Panc1 (cell line): ENCODE measurements at regions not wholly inside any gene's neighbourhood (a gene's known extent, or its start where the extent isn't known, plus 50 kb on each side); places are given as distances from the start of the nearest gene placed in this dataset.

ENCODE experiments used
- ATAC-seq: fragments of 200-7000 bp; cut with Tn5 transposase; 2 replicates; pipeline ENCODE4 v1.9.1; 2020; ENCODE audit warnings: mild to moderate bottlenecking, moderate library complexity
- BruUV-seq: library from RNA; stranded (reverse); fragments of 400-500 nt; replicated peaks from 2 replicates; lab custom pipeline; 2021; lab: Mats Ljungman, UMichigan
- CTCF ChIA-PET: fragments of 300-600 bp; sonication (Branson Sonifier 250); formaldehyde crosslinking; loops from one replicate; lab custom pipeline; 2022; ENCODE audit warnings: antibody characterized with exemption; lab: Charles Lee
- POLR2A ChIA-PET: fragments of 300-600 bp; sonication (Branson Sonifier 250); formaldehyde crosslinking; loops from one replicate; lab custom pipeline; 2022; ENCODE audit warnings: antibody characterized with exemption; lab: Charles Lee
- DNase-seq: peaks from one replicate; pipeline ENCODE4 v3.0.0-alpha.2; 2010; ENCODE audit warnings: low read depth, low spot score
- H3K27ac ChIP-seq: 2 replicates; pipeline ENCODE4 v1.5.1; 2011; ENCODE audit warnings: mild to moderate bottlenecking, low read length, inconsistent platforms
- H3K27me3 ChIP-seq: fragments of 200-500 bp; sonication (Bioruptor generic); 2 replicates; pipeline ENCODE4 v1.6.0; 2014; ENCODE audit warnings: low read length, inconsistent platforms; ENCODE audit not compliant: control insufficient read depth, insufficient read depth
- H3K36me3 ChIP-seq: fragments of 200-500 bp; sonication (Bioruptor generic); 2 replicates; pipeline ENCODE4 v1.5.1; 2014; ENCODE audit warnings: inconsistent platforms, mild to moderate bottlenecking, low read length, moderate library complexity; ENCODE audit not compliant: control insufficient read depth, insufficient read depth
- H3K4me1 ChIP-seq: 2 replicates; pipeline ENCODE4 v1.5.1; 2011; ENCODE audit warnings: inconsistent platforms, mild to moderate bottlenecking, low read length, moderate library complexity; ENCODE audit not compliant: control insufficient read depth, insufficient read depth
- H3K4me3 ChIP-seq, 2 experiments: 2 replicates each; pipeline ENCODE4 v1.5.1; 2011 to 2012; ENCODE audit warnings: low read depth in 2 of 2, low read length in 2 of 2, mild to moderate bottlenecking in 2 of 2, inconsistent platforms in 1 of 2, moderate library complexity in 1 of 2
- H3K9me3 ChIP-seq: fragments of 200-500 bp; sonication (Bioruptor generic); 2 replicates; pipeline ENCODE4 v1.5.1; 2014; ENCODE audit warnings: low read depth, mild to moderate bottlenecking, inconsistent platforms, low read length, moderate library complexity; ENCODE audit not compliant: control insufficient read depth, insufficient read depth
- POLR2AphosphoS5 ChIP-seq: IDR thresholded peaks from 2 replicates; pipeline ENCODE4 v1.6.1; 2012; ENCODE audit warnings: mild to moderate bottlenecking, low read depth, low read length, moderate library complexity
- SIN3A ChIP-seq: IDR thresholded peaks from 2 replicates; pipeline ENCODE4 v1.6.1; 2012; ENCODE audit warnings: low read depth, mild to moderate bottlenecking, low read length, moderate library complexity, borderline replicate concordance; ENCODE audit not compliant: insufficient read depth
- TCF7L2 ChIP-seq: IDR thresholded peaks from 2 replicates; pipeline ENCODE4 v1.6.1; 2011; ENCODE audit warnings: mild to moderate bottlenecking, low read depth, low read length, inconsistent platforms
- in situ Hi-C: cut with HindIII; loops from 2 replicates; pipeline ENCODE4 v1.10.0; 2016; ENCODE audit warnings: low sequenced_read_pairs, low pct_unique_long_range_greater_than_20kb
- intact Hi-C: fragments of 100-400 bp; cut with micrococcal nuclease; formaldehyde crosslinking; loops from one replicate; pipeline ENCODE4 v1.10.0; 2022; ENCODE audit not compliant: unreplicated experiment
- TF ChIP-seq, protein P1 (sequence below), 2 experiments: IDR thresholded peaks; 2 replicates each; pipeline ENCODE4 v1.6.1; 2011 to 2012; ENCODE audit warnings: low read depth in 2 of 2, control low read depth in 1 of 2, low read length in 1 of 2, mild to moderate bottlenecking in 1 of 2, moderate library complexity in 1 of 2; ENCODE audit not compliant: insufficient read depth in 1 of 2
- TF ChIP-seq, protein P2 (sequence below): fragments of 450-650 bp; IDR thresholded peaks from 2 replicates; pipeline ENCODE4 v1.5.1; 2017; ENCODE audit warnings: mild to moderate bottlenecking

DNA sequence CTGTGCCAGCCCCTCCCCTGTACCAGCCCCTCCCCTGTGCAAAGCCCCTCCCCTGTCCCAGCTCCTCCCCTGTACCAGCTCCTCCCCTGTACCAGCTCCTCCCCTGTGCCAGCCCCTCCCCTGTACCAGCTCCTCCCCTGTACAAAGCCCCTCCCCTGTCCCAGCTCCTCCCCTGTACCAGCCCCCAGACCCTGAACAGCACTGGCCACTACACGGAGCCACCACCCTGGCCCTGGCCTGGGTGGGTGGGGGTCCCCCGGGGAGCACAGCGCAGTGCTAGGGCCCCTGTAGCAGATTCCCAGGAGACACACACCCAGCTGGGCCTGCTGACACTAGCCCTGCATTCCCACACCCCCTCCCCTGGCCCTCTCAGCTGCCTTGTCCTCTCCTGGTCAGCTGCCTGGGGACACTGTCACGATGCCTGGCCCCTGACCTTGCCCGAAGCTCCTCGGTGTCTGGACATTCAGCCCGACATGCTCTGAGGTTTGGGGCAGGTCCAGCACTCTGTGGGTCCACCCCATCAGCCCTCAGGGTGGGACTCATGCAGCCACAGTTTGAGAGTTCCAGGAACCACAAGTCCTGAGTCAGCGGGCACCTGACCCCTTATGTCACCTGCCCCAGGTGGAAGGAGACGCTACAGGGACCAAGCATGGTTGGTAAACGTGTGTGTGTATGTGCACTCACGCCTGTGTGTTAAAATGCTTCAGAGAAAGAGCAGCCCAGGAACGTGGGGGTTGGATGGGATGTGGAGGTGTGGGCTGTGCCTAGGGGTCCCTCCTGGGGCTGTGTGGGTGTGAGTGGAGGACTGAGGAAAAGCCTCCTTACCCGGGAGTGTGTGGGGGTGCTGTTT lies 114.2 kb downstream of the METRNL start:
- ChIA-PET CTCF (no interaction called here), POLR2A (no interaction called here)
- in situ Hi-C loops = no loop called here
- no peaks in the 10 kb centered on the region for H3K9me3 ChIP-seq
- no TSS peak for BruUV-seq
- TF ChIP-seq, protein P1, sequence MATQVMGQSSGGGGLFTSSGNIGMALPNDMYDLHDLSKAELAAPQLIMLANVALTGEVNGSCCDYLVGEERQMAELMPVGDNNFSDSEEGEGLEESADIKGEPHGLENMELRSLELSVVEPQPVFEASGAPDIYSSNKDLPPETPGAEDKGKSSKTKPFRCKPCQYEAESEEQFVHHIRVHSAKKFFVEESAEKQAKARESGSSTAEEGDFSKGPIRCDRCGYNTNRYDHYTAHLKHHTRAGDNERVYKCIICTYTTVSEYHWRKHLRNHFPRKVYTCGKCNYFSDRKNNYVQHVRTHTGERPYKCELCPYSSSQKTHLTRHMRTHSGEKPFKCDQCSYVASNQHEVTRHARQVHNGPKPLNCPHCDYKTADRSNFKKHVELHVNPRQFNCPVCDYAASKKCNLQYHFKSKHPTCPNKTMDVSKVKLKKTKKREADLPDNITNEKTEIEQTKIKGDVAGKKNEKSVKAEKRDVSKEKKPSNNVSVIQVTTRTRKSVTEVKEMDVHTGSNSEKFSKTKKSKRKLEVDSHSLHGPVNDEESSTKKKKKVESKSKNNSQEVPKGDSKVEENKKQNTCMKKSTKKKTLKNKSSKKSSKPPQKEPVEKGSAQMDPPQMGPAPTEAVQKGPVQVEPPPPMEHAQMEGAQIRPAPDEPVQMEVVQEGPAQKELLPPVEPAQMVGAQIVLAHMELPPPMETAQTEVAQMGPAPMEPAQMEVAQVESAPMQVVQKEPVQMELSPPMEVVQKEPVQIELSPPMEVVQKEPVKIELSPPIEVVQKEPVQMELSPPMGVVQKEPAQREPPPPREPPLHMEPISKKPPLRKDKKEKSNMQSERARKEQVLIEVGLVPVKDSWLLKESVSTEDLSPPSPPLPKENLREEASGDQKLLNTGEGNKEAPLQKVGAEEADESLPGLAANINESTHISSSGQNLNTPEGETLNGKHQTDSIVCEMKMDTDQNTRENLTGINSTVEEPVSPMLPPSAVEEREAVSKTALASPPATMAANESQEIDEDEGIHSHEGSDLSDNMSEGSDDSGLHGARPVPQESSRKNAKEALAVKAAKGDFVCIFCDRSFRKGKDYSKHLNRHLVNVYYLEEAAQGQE (IDR thresholded peaks at IDR 0.05; ENCODE audit: insufficient read depth in 1 of 2, low read depth in 2 of 2, low read length in 1 of 2) = no peak
- no peak overlapping the region for H3K4me3 ChIP-seq
- H3K36me3 ChIP-seq = no peaks in the 10 kb centered on the region
- H3K4me1 ChIP-seq = no peaks in the 10 kb centered on the region
- no peak overlapping the region for H3K27ac ChIP-seq
- no peak for DNase-seq
- H3K27me3 ChIP-seq = no peaks in the 10 kb centered on the region
- intact Hi-C loops = no loop called here
- no peak for ATAC-seq

DNA sequence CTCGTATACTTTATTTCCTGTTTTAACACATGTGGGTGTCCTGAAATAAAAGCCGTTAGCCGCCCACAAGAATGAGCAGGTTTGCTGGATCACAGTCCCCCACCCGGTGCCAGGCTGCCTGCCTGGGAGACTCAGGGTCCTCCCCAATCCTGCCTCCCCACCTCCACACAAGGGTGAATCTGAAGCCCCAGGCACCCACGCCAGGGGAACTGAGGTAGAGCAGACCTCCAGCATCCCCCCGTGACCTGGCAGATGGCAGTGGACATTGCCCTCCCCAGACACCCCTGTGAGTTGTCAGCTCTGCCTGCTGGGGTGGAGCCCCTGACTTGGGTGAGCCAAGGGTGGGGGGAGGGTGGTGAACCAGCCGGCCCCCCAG lies 114.8 kb downstream of the METRNL start:
- BruUV-seq = no TSS peak
- Histone ChIP-seq H3K4me3 (no peak overlapping the region), H3K36me3 (no peaks in the 10 kb centered on the region), H3K27ac (no peak overlapping the region), H3K4me1 (no peaks in the 10 kb centered on the region), H3K27me3 (no peaks in the 10 kb centered on the region), H3K9me3 (no peaks in the 10 kb centered on the region)
- no peak for ATAC-seq
- TF ChIP-seq POLR2AphosphoS5 = no peak
- TF ChIP-seq, protein P1 (IDR thresholded peaks at IDR 0.05; ENCODE audit: insufficient read depth in 1 of 2, low read depth in 2 of 2, low read length in 1 of 2) = no peak
- TF ChIP-seq TCF7L2 = no peak
- TF ChIP-seq SIN3A = no peak
- TF ChIP-seq, protein P2, sequence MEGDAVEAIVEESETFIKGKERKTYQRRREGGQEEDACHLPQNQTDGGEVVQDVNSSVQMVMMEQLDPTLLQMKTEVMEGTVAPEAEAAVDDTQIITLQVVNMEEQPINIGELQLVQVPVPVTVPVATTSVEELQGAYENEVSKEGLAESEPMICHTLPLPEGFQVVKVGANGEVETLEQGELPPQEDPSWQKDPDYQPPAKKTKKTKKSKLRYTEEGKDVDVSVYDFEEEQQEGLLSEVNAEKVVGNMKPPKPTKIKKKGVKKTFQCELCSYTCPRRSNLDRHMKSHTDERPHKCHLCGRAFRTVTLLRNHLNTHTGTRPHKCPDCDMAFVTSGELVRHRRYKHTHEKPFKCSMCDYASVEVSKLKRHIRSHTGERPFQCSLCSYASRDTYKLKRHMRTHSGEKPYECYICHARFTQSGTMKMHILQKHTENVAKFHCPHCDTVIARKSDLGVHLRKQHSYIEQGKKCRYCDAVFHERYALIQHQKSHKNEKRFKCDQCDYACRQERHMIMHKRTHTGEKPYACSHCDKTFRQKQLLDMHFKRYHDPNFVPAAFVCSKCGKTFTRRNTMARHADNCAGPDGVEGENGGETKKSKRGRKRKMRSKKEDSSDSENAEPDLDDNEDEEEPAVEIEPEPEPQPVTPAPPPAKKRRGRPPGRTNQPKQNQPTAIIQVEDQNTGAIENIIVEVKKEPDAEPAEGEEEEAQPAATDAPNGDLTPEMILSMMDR = no peak
- intact Hi-C loops (no loop called here), in situ Hi-C loops (no loop called here)
- no peak for DNase-seq
- CTCF ChIA-PET = no interaction called here
- POLR2A ChIA-PET = no interaction called here
